GM23338 (cell line): ENCODE measurements at regions not wholly inside any gene's neighbourhood (a gene's known extent, or its start where the extent isn't known, plus 50 kb on each side); places are given as distances from the start of the nearest gene placed in this dataset.

Experiments
- ATAC-seq: fragments of 200-7000 bp; cut with Tn5 transposase; 3 replicates; pipeline ENCODE4 v1.9.1; 2020
- DNase-seq: peaks from one replicate; pipeline ENCODE4 v3.0.0-alpha.2; 2015; ENCODE audit warnings: low spot score
- H2AFZ ChIP-seq: fragments of 200-600 bp; sonication (generic); 2 replicates; pipeline ENCODE4 v1.8.0; 2016; ENCODE audit warnings: antibody characterized with exemption, mild to moderate bottlenecking, moderate library complexity
- H3F3A ChIP-seq: fragments of 200-600 bp; sonication (generic); replicated peaks from 2 replicates; pipeline ENCODE4 v1.8.0; 2017; ENCODE audit warnings: antibody characterized with exemption, mixed run types, low read depth
- H3K27ac ChIP-seq: fragments of 200-600 bp; sonication (generic); 2 replicates; pipeline ENCODE4 v1.6.1; 2016; ENCODE audit warnings: low read depth
- H3K27me3 ChIP-seq: fragments of 200-600 bp; sonication (generic); 2 replicates; pipeline ENCODE4 v1.8.0; 2016; ENCODE audit warnings: mild to moderate bottlenecking, mixed run types, moderate library complexity; ENCODE audit not compliant: insufficient read depth
- H3K36me3 ChIP-seq: fragments of 200-600 bp; sonication (generic); 2 replicates; pipeline ENCODE4 v1.8.0; 2016; ENCODE audit warnings: mild to moderate bottlenecking; ENCODE audit not compliant: insufficient read depth
- H3K4me1 ChIP-seq: fragments of 200-600 bp; sonication (generic); 2 replicates; pipeline ENCODE4 v1.8.0; 2016; ENCODE audit warnings: mild to moderate bottlenecking, moderate library complexity; ENCODE audit not compliant: insufficient read depth
- H3K4me2 ChIP-seq: fragments of 200-600 bp; sonication (generic); 2 replicates; pipeline ENCODE4 v1.7.1; 2017; ENCODE audit warnings: mixed run types
- H3K4me3 ChIP-seq: fragments of 200-600 bp; sonication (generic); 2 replicates; pipeline ENCODE4 v1.6.1; 2016; ENCODE audit warnings: mixed run types
- H3K79me2 ChIP-seq: fragments of 200-600 bp; sonication (generic); replicated peaks from 2 replicates; pipeline ENCODE4 v1.8.0; 2017; ENCODE audit warnings: mild to moderate bottlenecking; ENCODE audit not compliant: insufficient read depth
- H3K9me2 ChIP-seq: fragments of 200-600 bp; sonication (generic); 2 replicates; pipeline ENCODE4 v1.8.0; 2017; ENCODE audit not compliant: insufficient read depth
- H4K20me1 ChIP-seq: fragments of 200-600 bp; sonication (generic); replicated peaks from 2 replicates; pipeline ENCODE4 v1.8.0; 2017; ENCODE audit warnings: mild to moderate bottlenecking; ENCODE audit not compliant: insufficient read depth
- H3K27ac Mint-ChIP-seq: 2 replicates; pipeline ENCODE4 v1.8.0; 2020; ENCODE audit warnings: inconsistent platforms, mild to moderate bottlenecking, moderate library complexity, mixed read lengths
- H3K27me3 Mint-ChIP-seq: 3 replicates; pipeline ENCODE4 v1.8.0; 2022; ENCODE audit warnings: low read depth, mild to moderate bottlenecking, moderate library complexity, mixed read lengths, inconsistent platforms; ENCODE audit not compliant: insufficient read depth, poor library complexity
- H3K36me3 Mint-ChIP-seq: 3 replicates; pipeline ENCODE4 v1.8.0; 2021; ENCODE audit warnings: low read depth, mild to moderate bottlenecking, inconsistent platforms, moderate library complexity, mixed read lengths
- H3K4me1 Mint-ChIP-seq: 3 replicates; pipeline ENCODE4 v1.8.0; 2020; ENCODE audit warnings: mild to moderate bottlenecking, inconsistent platforms, mixed read lengths
- H3K4me3 Mint-ChIP-seq: 3 replicates; pipeline ENCODE4 v1.8.0; 2021; ENCODE audit warnings: moderate library complexity, mild to moderate bottlenecking, inconsistent platforms, mixed read lengths
- H3K9me3 Mint-ChIP-seq: 3 replicates; pipeline ENCODE4 v1.8.0; 2020; ENCODE audit warnings: moderate library complexity, mild to moderate bottlenecking, inconsistent platforms, mixed read lengths
- CREB1 ChIP-seq: fragments of 250-450 bp; sonication (Bioruptor Pico); IDR thresholded peaks from 2 replicates; pipeline ENCODE4 v1.5.0; 2020; ENCODE audit warnings: low read depth, mild to moderate bottlenecking, moderate library complexity
- EZH2 ChIP-seq: fragments of 200-600 bp; sonication (generic); IDR thresholded peaks from one replicate; pipeline ENCODE4 v1.8.0; 2017; ENCODE audit warnings: antibody characterized with exemption, mild to moderate bottlenecking, low read depth; ENCODE audit not compliant: unreplicated experiment
- EZH2phosphoT487 ChIP-seq: fragments of 200-600 bp; sonication (generic); IDR thresholded peaks from one replicate; pipeline ENCODE4 v1.8.1; 2018; ENCODE audit warnings: antibody characterized with exemption; ENCODE audit not compliant: unreplicated experiment
- JUNB ChIP-seq: IDR thresholded peaks from one replicate; pipeline ENCODE4 v1.6.1; 2016; ENCODE audit warnings: antibody characterized with exemption; ENCODE audit not compliant: unreplicated experiment
- NANOG ChIP-seq: IDR thresholded peaks from 2 replicates; pipeline ENCODE4 v1.6.1; 2016; ENCODE audit warnings: antibody characterized with exemption, borderline replicate concordance
- POLR2AphosphoS5 ChIP-seq: IDR thresholded peaks from 2 replicates; pipeline ENCODE4 v1.6.1; 2016; ENCODE audit warnings: antibody characterized with exemption, low read depth
- STAT1 ChIP-seq: IDR thresholded peaks from one replicate; pipeline ENCODE4 v1.6.1; 2016; ENCODE audit warnings: antibody characterized with exemption; ENCODE audit not compliant: unreplicated experiment
- ZNF114 ChIP-seq: fragments of 250-450 bp; sonication (Bioruptor Pico); IDR thresholded peaks from 2 replicates; pipeline ENCODE4 v1.5.0; 2020; ENCODE audit warnings: mild to moderate bottlenecking, moderate library complexity
- ZNF331 ChIP-seq: fragments of 250-450 bp; sonication (Bioruptor Pico); IDR thresholded peaks from 2 replicates; pipeline ENCODE4 v1.5.0; 2020; ENCODE audit warnings: low read depth, mild to moderate bottlenecking, moderate library complexity
- TF ChIP-seq, protein P1 (sequence below), 2 experiments: fragments of 200-600 bp in 1 of 2; sonication (generic) in 1 of 2; conservative IDR thresholded peaks; 2 replicates each; pipeline versions ENCODE4 v1.5.1 to v1.6.1; 2016 to 2017; ENCODE audit warnings: antibody characterized with exemption in 2 of 2, low read depth in 2 of 2, mild to moderate bottlenecking in 2 of 2, moderate library complexity in 1 of 2
- TF ChIP-seq, protein P2 (sequence below): IDR thresholded peaks from 2 replicates; pipeline ENCODE4 v1.6.1; 2016; ENCODE audit warnings: antibody characterized with exemption
- TF ChIP-seq, protein P3 (sequence below): fragments of 250-450 bp; sonication (Bioruptor Pico); IDR thresholded peaks from 2 replicates; pipeline ENCODE4 v1.5.0; 2020; ENCODE audit warnings: mild to moderate bottlenecking, moderate library complexity
- TF ChIP-seq, protein P4 (sequence below): IDR thresholded peaks from one replicate; pipeline ENCODE4 v1.6.1; 2018; ENCODE audit warnings: antibody characterized with exemption; ENCODE audit not compliant: unreplicated experiment

DNA sequence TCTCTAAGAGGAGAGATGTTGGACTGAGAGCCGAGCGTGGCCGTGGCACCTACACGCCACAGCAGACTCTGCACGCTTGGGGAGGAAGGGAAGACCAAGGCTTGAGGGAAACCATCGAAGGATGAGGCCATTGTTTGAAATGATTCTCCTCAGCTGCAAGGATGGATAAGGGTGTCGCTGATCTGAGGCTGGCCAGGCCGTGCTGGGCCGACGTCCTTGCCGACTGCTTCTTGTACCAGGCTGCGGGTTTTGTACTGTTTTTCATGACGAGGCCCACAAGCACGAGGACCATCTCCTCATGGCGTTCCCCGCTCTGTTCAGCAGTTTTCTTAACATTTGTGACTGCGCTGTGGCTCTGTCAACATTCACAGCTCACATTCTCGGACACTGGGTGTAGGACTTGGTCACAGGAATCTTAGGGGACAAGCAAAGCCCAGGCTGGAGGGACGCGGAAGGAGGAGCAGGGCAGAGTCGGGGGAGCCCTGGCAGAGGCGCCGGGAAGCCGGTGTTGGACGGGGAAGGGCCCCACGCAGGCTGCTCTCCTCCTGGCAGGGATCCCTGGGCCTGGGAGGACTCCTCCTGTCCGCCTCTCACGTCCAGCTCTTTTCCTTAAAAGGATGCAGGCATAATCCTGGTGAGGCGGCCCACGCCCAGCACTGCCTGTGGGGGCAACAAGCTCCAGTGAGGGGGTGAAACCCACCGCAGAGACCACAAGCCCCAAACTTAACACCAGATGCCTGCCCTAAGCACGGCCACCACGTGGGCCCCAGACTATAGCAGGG is 259.0 kb upstream of the SALL3 start:
- TF ChIP-seq NANOG (no peak), STAT1 (no peak), ZNF114 (CRISPR knock-in tag) (no peak), CREB1 (CRISPR knock-in tag) (no peak), POLR2AphosphoS5 (no peak), EZH2phosphoT487 (no peak), EZH2 (no peak), ZNF331 (CRISPR knock-in tag) (no peak), JUNB (no peak)
- TF ChIP-seq, protein P1, sequence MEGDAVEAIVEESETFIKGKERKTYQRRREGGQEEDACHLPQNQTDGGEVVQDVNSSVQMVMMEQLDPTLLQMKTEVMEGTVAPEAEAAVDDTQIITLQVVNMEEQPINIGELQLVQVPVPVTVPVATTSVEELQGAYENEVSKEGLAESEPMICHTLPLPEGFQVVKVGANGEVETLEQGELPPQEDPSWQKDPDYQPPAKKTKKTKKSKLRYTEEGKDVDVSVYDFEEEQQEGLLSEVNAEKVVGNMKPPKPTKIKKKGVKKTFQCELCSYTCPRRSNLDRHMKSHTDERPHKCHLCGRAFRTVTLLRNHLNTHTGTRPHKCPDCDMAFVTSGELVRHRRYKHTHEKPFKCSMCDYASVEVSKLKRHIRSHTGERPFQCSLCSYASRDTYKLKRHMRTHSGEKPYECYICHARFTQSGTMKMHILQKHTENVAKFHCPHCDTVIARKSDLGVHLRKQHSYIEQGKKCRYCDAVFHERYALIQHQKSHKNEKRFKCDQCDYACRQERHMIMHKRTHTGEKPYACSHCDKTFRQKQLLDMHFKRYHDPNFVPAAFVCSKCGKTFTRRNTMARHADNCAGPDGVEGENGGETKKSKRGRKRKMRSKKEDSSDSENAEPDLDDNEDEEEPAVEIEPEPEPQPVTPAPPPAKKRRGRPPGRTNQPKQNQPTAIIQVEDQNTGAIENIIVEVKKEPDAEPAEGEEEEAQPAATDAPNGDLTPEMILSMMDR (conservative IDR thresholded peaks at IDR 0.05; ENCODE audit: low read depth in 2 of 2), result no peak
- TF ChIP-seq, protein P2, sequence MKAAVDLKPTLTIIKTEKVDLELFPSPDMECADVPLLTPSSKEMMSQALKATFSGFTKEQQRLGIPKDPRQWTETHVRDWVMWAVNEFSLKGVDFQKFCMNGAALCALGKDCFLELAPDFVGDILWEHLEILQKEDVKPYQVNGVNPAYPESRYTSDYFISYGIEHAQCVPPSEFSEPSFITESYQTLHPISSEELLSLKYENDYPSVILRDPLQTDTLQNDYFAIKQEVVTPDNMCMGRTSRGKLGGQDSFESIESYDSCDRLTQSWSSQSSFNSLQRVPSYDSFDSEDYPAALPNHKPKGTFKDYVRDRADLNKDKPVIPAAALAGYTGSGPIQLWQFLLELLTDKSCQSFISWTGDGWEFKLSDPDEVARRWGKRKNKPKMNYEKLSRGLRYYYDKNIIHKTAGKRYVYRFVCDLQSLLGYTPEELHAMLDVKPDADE, result no peak
- TF ChIP-seq, protein P3, sequence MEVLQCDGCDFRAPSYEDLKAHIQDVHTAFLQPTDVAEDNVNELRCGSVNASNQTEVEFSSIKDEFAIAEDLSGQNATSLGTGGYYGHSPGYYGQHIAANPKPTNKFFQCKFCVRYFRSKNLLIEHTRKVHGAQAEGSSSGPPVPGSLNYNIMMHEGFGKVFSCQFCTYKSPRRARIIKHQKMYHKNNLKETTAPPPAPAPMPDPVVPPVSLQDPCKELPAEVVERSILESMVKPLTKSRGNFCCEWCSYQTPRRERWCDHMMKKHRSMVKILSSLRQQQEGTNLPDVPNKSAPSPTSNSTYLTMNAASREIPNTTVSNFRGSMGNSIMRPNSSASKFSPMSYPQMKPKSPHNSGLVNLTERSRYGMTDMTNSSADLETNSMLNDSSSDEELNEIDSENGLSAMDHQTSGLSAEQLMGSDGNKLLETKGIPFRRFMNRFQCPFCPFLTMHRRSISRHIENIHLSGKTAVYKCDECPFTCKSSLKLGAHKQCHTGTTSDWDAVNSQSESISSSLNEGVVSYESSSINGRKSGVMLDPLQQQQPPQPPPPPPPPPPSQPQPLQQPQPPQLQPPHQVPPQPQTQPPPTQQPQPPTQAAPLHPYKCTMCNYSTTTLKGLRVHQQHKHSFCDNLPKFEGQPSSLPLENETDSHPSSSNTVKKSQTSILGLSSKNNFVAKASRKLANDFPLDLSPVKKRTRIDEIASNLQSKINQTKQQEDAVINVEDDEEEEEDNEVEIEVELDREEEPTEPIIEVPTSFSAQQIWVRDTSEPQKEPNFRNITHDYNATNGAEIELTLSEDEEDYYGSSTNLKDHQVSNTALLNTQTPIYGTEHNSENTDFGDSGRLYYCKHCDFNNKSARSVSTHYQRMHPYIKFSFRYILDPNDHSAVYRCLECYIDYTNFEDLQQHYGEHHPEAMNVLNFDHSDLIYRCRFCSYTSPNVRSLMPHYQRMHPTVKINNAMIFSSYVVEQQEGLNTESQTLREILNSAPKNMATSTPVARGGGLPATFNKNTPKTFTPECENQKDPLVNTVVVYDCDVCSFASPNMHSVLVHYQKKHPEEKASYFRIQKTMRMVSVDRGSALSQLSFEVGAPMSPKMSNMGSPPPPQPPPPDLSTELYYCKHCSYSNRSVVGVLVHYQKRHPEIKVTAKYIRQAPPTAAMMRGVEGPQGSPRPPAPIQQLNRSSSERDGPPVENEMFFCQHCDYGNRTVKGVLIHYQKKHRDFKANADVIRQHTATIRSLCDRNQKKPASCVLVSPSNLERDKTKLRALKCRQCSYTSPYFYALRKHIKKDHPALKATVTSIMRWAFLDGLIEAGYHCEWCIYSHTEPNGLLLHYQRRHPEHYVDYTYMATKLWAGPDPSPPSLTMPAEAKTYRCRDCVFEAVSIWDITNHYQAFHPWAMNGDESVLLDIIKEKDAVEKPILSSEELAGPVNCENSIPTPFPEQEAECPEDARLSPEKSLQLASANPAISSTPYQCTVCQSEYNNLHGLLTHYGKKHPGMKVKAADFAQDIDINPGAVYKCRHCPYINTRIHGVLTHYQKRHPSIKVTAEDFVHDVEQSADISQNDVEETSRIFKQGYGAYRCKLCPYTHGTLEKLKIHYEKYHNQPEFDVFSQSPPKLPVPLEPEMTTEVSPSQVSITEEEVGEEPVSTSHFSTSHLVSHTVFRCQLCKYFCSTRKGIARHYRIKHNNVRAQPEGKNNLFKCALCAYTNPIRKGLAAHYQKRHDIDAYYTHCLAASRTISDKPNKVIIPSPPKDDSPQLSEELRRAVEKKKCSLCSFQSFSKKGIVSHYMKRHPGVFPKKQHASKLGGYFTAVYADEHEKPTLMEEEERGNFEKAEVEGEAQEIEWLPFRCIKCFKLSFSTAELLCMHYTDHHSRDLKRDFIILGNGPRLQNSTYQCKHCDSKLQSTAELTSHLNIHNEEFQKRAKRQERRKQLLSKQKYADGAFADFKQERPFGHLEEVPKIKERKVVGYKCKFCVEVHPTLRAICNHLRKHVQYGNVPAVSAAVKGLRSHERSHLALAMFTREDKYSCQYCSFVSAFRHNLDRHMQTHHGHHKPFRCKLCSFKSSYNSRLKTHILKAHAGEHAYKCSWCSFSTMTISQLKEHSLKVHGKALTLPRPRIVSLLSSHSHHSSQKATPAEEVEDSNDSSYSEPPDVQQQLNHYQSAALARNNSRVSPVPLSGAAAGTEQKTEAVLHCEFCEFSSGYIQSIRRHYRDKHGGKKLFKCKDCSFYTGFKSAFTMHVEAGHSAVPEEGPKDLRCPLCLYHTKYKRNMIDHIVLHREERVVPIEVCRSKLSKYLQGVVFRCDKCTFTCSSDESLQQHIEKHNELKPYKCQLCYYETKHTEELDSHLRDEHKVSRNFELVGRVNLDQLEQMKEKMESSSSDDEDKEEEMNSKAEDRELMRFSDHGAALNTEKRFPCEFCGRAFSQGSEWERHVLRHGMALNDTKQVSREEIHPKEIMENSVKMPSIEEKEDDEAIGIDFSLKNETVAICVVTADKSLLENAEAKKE (CRISPR knock-in tag), result no peak
- TF ChIP-seq, protein P4, sequence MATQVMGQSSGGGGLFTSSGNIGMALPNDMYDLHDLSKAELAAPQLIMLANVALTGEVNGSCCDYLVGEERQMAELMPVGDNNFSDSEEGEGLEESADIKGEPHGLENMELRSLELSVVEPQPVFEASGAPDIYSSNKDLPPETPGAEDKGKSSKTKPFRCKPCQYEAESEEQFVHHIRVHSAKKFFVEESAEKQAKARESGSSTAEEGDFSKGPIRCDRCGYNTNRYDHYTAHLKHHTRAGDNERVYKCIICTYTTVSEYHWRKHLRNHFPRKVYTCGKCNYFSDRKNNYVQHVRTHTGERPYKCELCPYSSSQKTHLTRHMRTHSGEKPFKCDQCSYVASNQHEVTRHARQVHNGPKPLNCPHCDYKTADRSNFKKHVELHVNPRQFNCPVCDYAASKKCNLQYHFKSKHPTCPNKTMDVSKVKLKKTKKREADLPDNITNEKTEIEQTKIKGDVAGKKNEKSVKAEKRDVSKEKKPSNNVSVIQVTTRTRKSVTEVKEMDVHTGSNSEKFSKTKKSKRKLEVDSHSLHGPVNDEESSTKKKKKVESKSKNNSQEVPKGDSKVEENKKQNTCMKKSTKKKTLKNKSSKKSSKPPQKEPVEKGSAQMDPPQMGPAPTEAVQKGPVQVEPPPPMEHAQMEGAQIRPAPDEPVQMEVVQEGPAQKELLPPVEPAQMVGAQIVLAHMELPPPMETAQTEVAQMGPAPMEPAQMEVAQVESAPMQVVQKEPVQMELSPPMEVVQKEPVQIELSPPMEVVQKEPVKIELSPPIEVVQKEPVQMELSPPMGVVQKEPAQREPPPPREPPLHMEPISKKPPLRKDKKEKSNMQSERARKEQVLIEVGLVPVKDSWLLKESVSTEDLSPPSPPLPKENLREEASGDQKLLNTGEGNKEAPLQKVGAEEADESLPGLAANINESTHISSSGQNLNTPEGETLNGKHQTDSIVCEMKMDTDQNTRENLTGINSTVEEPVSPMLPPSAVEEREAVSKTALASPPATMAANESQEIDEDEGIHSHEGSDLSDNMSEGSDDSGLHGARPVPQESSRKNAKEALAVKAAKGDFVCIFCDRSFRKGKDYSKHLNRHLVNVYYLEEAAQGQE, result no peak
- 0 out of 2 replicates have a peak overlapping the region, but pooled peaks have one; percentile 32 for H3K27ac ChIP-seq
- peaks cover 14% of the 10 kb centered on the region; the same call in 2 of the 3 replicates for H3K4me1 Mint-ChIP-seq
- H3K9me2 ChIP-seq, result peaks cover 5% of the 10 kb centered on the region; the same call in 1 of the 2 replicates
- DNase-seq, result no peak
- H3K4me2 ChIP-seq, result no peak overlapping the region
- no peaks in the 10 kb centered on the region for H4K20me1 ChIP-seq
- H3K9me3 Mint-ChIP-seq, result peaks cover 94% of the 10 kb centered on the region
- peaks cover 7% of the 10 kb centered on the region for H3K27me3 Mint-ChIP-seq
- no peaks in the 10 kb centered on the region for H3K27me3 ChIP-seq
- ATAC-seq, result peak; percentile 22; the same call in 1 of the 3 replicates
- H3K27ac Mint-ChIP-seq, result no peak overlapping the region
- no peak overlapping the region for H3K4me3 Mint-ChIP-seq
- no peaks in the 10 kb centered on the region for H3K79me2 ChIP-seq
- peaks cover 50% of the 10 kb centered on the region for H3K36me3 Mint-ChIP-seq
- H2AFZ ChIP-seq, result no peak overlapping the region
- peaks cover 20% of the 10 kb centered on the region for H3K4me1 ChIP-seq
- no peaks in the 10 kb centered on the region; the same call in 1 of the 2 replicates for H3K36me3 ChIP-seq
- no peaks in the 10 kb centered on the region for H3F3A ChIP-seq
- no peak overlapping the region for H3K4me3 ChIP-seq
